GM18951 (cell line): ENCODE measurements at regions not wholly inside any gene's neighbourhood (a gene's known extent, or its start where the extent isn't known, plus 50 kb on each side); places are given as distances from the start of the nearest gene placed in this dataset.
"Not testable (repeated sequence)": the region's sequence is repeated elsewhere in the genome, so short reads cannot be mapped to it uniquely, and the experiment has no call there.

Experiments
- POLR2A ChIP-seq: IDR thresholded peaks from 4 replicates; pipeline ENCODE4 v1.6.1; 2011; ENCODE audit warnings: mild to moderate bottlenecking; ENCODE audit not compliant: insufficient read length, insufficient read depth; ENCODE audit errors: extremely low read depth
- in situ Hi-C: fragments of 300-500 bp; cut with MboI; formaldehyde crosslinking; loops from one replicate; pipeline ENCODE4 v1.12.0; 2022; ENCODE audit warnings: low sequenced_read_pairs, mixed read lengths, inconsistent platforms; ENCODE audit not compliant: unreplicated experiment

DNA sequence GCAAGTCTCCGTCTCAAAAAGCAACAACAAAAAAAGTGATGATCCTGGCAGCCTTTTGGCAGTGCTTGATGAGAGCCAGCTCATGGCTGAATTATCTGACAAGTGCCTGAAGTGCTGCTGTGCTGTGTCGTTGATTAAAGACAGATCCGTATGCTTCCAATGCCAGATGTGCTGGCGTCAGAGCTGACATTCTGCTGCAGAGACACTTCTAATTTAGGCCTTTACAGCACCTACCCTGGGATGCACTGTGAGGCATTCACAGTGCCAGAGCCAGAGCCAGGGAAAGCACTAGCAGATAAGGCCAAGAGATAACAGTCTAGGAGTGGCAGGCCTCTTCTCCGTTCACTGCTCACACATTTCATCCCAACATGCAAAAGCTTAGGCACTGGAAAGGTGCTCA, 995.5 kb downstream of the RAB28 start:
- in situ Hi-C loops = no loop called here
- no peak for TF ChIP-seq POLR2A

DNA sequence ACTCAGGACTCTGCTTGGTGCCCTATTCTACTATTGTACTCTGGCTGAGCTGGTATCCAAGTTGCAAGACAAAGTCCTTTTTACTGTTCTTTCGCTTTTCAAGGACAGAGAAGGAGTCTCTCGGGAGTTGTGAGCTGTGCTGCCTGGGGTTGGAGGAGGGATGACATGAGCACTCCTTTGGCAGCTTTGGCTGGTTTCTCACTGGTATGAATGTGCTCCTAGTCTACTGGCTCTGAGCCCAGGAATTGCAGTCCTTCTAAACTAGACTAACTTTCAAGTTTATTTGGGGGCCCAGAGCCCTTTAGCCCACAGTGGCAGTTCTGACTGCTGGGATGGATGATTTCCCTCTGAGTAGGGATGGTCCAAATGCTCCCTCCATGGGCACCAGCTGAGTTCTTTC, 997.1 kb downstream of the RAB28 start:
- no peak for TF ChIP-seq POLR2A

DNA sequence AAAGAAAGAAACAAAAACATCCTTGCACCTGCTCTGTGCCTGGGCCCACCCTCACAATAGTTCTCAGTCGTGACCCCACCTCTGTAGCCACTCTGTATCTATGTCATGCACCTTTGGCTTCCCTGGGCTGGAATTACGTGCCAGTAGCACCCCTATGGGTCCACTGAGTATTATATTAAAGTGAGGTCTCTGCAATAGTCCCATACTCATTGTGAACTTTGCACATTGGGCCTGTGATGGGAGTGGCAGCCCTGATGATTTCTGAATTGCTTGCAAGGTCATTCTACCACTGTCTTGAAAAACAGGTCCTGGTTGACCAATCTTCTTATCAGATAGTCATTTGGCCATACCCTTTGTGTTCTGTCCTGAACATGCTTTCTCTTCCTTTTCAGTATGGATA, 1012.1 kb downstream of the RAB28 start:
- TF ChIP-seq POLR2A = no peak

More for the DNA sequence above, 997.1 kb downstream of the RAB28 start:
- in situ Hi-C loops = no loop called here

DNA sequence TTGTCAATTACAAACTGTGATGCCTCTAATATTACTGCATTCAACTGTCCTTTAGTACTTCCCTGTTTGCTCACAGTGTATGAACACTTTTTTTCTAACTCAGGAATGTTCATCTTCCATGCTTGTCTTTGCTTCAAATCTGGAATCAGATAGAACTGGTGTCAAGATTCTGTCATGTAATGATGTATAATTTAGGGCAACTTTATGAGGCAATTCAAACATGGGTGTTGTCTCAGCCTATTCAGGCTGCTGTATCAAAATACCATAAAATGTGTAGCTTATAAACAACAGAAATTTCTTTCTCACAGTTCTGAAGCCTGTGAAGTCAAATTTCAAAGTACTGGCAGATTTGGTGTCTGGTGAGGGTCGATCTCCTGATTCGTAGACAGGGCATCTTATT, 1012.9 kb downstream of the RAB28 start:
- in situ Hi-C loops = no loop called here
- no peak for TF ChIP-seq POLR2A

More for the DNA sequence above, 1012.1 kb downstream of the RAB28 start:
- in situ Hi-C loops = no loop called here

DNA sequence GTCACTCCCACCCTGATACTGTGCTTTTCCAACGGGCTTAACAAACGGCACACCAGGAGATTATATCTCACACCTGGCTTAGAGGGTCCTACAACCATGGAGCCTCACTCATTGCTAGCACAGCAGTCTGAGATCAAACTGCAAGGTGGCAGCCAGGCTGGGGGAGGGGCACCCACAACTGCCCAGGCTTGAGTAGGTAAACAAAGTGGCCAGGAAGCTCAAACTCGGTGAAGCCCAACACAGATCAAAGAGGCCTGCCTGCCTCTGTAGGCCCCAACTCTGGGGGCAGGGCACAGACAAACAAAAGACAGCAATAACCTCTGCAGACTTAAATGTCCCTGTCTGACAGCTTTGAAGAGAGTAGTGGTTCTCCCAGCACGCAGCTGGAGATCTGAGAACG, 1022.6 kb downstream of the RAB28 start:
- in situ Hi-C loops = not testable (repeated sequence)

DNA sequence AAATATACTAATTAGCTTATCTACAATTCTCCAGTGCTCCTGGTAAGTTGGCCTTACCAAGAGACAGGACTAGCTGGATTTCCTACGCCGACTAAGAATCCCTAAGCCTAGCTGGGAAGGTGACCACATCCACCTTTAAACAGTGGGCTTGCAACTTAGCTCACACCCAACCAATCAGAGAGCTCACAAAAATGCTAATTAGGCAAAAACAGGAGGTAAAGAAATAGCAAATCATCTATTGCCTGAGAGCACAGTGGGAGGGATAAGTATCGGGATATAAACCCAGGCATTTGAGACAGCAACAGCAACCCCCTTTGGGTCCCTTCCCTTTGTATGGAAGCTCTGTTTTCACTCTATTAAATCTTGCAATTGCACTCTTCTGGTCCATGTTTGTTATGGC, 1025.0 kb downstream of the RAB28 start:
- in situ Hi-C loops = no loop called here
- no peak for TF ChIP-seq POLR2A

DNA sequence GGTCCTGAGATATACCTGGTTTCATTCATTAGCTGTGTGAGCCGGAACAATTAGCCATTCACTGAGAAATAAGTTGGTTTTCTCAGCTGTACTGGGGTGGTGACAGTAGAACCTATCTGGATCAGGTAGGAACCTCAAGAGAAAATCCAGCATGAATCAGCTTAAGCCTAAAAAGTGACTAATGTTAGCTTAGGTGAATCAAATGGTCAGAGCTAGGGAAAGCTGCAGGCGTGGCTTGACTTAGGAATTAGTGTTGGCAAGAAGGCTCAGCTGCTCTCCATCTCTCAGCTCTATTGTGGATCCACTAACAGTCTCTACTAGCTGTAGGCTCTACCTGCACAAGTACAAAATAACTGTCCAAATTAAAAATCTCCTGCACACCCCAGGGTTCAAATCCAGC, 1025.5 kb downstream of the RAB28 start:
- TF ChIP-seq POLR2A = no peak
- in situ Hi-C loops = no loop called here

DNA sequence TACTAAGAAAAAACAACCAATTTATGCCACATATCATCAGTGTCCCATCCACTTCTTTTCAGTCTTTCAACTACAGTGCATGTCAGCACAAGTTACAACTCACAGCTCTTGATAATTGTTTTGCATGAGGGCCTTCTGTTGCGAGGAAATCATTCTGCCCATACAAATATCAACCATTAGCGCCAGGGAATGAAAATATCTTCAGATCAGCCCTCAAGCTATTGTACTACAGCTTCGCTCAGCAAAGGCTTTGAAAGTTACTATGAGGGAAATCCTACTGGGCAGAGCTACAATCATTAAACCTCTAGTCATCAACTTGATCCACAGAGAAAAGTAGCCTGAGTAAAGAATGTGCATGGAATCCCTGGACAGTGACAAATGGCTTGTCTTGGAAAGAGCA, 1023.6 kb upstream of the HS3ST1 start:
- in situ Hi-C loops = no loop called here
- TF ChIP-seq POLR2A = no peak

DNA sequence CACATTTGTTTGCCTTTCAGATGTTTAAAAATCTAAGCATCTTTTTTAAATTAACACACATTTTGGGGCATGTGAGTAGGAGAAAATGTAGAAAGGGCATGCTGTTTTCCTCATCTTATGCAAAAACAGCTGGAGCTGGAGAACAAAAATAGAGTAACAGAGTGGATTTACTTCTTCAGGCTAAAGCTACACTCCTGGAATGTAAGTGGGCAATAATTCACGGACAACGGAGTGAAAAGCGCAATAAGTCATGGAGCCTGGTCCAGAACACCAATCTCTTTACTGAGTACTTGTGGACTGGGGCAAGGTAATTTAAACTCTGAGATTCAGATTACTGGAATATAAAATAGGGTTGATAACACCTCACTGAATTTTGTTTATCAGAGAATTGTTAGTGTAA, 1018.8 kb upstream of the HS3ST1 start:
- TF ChIP-seq POLR2A = no peak
- in situ Hi-C loops = no loop called here

DNA sequence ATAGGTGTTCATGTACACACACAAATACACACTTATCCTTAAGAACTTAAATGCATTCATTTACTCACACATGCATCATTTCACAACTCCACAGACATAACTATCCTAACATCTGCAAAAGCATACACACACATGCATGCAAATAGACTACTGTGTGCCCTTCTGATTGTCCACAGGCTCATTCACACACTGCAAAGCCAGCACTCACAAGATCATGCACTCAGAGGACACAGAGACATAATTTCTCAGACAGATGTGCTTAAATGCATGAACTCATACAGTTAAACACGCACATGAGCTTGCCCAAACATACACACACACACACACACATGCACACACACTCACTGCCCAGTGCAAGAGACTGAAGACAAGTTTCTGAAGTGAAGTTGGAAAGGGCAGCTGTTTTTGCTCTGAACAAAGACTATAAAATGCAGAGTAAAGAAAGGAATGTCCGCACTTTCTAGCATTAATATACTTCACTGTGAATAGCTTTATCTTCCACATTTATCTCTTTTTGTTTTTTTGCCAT, 1018.0 kb upstream of the HS3ST1 start:
- in situ Hi-C loops = no loop called here
- TF ChIP-seq POLR2A = no peak

DNA sequence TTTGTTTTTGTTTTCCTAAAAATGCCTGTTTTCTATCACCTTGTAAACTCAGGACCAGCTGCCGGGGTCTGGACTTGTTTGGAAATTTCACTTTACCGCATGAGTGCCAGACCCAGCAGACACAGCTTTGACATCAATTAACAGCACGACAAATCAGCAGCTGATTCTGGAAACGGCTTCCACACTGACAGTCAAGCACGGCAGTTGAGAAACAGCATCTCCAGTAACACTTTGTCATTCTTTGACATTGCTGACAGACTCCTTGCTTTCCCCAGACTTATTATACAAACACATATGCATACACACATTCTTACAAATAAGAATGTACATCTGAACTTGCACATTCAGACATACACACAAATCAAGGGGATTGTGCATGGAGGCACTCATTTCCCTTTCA, 1017.6 kb upstream of the HS3ST1 start:
- in situ Hi-C loops = no loop called here
- TF ChIP-seq POLR2A = no peak

DNA sequence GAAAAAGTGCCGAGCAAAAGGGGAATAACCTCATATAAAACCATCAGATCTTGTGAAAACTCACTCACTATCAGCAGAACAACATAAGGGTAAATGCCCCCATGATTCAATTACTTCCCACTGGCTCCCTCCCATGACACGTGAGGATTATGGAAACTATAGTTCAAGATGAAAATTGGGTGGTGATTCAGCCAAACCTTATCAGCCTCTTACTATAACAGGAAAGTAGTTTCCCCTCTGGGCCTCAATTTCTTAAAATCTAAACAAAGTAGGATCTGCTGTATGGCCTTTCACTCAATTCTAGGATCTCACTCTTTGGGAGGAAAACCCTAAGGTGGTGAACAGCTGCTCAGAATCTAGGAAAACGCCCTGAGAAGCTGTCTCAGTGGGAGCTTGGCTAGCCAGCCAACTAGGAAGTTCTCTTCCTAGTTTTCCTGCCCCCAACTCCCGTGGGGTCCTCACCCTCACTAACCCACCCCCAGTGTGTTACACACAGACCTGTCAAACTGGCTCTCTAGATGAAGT, 1017.1 kb upstream of the HS3ST1 start:
- in situ Hi-C loops = no loop called here
- TF ChIP-seq POLR2A = no peak

DNA sequence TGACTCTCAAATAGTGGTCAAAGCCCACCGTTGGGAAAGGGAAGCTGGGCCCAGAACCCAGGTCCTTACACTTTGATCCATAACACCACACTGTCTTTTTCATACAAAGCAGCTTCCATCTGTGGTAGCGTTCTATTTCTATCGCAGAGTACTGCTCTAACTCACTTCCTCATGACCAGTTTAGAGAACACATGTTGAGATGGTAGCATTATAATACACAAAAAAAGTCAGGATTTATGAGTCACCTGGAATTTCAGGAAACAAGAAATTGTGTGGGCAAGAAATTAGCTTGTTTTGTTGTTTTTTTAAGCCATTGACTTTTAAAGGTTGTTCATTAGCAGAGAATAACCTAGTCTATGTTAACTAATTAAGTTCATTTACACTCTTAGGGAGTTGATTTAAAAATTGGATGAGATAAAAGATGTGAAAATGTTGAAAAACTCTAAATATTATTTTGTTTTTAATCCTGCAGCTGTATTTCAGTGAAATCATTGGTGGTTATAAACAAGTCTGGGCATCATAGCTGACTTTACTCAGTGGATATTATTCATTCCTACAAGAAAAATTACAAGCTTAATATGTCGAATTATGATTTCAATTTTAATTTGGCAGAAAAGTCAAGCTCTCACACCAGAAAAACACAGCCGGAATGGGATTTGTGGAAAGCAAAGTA, 1011.1 kb upstream of the HS3ST1 start:
- no peak for TF ChIP-seq POLR2A
- in situ Hi-C loops = no loop called here

DNA sequence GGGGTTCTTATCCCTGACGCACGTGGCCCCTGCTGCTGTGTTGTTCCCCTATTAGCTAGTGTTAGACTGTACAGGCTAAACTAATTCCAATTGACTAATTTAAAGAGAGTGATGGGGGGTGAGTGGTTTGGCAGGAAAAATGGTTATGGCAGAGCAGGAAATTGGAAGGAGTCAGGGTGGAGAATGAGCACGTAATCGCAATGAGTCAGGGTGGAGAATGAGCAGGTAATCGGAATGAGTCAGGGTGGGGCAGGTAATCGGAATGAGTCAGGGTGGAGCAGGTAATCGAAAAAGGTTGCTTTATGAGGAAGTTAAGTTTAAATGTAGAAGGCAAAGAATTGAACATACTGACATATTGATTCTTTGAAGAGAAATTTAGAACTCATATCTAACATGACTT, 1002.6 kb upstream of the HS3ST1 start:
- in situ Hi-C loops = not testable (repeated sequence)

DNA sequence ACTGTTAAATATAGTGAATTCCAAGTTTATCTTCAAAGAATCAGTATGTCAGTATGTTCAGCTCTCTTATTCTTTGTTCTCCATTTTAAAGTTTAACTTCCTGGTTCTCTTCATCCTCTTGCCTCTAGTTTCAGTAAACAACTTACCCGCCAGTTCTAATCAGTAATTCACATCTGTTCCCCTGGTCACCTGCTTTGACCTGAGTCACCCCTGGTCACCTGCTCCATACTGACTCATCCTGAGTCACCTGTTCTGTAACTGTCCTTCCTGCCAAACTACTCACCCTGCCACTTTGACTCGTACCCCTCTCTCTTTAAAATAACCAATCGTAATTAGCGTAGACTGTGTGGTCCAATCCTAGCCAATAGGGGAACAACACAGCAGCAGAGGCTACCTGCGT, 992.7 kb upstream of the HS3ST1 start:
- in situ Hi-C loops = no loop called here
- no peak for TF ChIP-seq POLR2A
